ENCODE measurements at regions not wholly inside any gene's neighbourhood (a gene's known extent, or its start where the extent isn't known, plus 50 kb on each side); places are given as distances from the start of the nearest gene placed in this dataset.

DNA sequence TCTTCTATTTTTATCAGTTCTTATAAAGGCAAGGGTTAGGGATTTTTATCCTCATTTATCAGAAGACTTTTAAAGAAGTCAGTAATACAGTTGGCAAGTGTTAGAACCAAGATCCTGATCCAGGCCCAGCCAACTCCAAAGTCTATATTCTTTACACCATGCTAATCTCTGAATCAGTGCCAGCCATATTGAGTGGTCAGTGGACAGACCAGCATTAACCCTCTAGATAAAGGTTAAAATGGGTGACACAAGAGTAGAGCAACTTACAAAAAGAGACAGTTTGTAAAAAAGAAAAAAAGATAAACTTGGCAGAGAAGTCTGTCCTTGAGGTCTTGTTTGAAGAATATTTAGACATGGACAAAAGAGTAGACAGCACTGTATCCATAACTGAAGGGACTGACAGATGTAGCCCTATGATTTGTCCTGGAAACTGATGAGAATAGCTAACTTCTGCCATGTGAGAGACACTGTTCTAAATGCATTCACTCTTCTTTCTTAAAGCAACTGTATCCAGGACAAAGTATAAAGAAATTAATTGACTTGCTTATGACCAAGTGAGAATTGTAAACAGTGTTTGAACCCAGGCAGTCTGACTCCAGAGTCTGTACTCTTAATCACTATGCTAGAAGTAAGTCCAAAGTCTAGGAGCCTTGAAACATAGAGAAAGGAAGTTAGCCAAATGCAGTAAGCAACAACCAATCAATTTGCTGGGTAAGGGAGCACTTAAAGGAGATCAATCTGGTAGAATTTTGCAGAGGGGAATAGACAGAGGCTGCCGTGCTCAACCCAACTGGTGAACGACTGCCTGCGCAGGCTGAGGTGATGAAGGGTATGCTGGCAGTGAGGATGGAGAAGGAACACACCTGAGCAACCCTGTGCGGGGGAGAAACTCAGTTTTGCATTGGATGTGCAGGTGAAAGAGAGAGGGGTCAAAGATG lies 103.7 kb downstream of the TTC6 start:
- H3K9me3 ChIP-seq (ENCODE audit: low read length) = no peaks in the 10 kb centered on the region
- no peak overlapping the region for H2AFZ ChIP-seq (ENCODE audit: low read depth, low read length)
- TF ChIP-seq POLR2AphosphoS5 (IDR thresholded peaks at IDR 0.05) (no peak), TAF1 (IDR thresholded peaks at IDR 0.05; ENCODE audit: low read depth) (no peak), SMC3 (conservative IDR thresholded peaks at IDR 0.05; ENCODE audit: poor library complexity) (no peak), RAD21 (conservative IDR thresholded peaks at IDR 0.05) (no peak), MXI1 (conservative IDR thresholded peaks at IDR 0.05; ENCODE audit: poor library complexity, severe bottlenecking) (no peak), EZH2 (IDR thresholded peaks at IDR 0.05; ENCODE audit: borderline replicate concordance, insufficient read depth, low read length, poor library complexity, severe bottlenecking) (no peak), EP300 (conservative IDR thresholded peaks at IDR 0.05; ENCODE audit: poor library complexity, severe bottlenecking) (no peak)
- TF ChIP-seq, protein P1, sequence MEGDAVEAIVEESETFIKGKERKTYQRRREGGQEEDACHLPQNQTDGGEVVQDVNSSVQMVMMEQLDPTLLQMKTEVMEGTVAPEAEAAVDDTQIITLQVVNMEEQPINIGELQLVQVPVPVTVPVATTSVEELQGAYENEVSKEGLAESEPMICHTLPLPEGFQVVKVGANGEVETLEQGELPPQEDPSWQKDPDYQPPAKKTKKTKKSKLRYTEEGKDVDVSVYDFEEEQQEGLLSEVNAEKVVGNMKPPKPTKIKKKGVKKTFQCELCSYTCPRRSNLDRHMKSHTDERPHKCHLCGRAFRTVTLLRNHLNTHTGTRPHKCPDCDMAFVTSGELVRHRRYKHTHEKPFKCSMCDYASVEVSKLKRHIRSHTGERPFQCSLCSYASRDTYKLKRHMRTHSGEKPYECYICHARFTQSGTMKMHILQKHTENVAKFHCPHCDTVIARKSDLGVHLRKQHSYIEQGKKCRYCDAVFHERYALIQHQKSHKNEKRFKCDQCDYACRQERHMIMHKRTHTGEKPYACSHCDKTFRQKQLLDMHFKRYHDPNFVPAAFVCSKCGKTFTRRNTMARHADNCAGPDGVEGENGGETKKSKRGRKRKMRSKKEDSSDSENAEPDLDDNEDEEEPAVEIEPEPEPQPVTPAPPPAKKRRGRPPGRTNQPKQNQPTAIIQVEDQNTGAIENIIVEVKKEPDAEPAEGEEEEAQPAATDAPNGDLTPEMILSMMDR (IDR thresholded peaks at IDR 0.05; ENCODE audit: poor library complexity, severe bottlenecking) = no peak
- TF ChIP-seq, protein P2, sequence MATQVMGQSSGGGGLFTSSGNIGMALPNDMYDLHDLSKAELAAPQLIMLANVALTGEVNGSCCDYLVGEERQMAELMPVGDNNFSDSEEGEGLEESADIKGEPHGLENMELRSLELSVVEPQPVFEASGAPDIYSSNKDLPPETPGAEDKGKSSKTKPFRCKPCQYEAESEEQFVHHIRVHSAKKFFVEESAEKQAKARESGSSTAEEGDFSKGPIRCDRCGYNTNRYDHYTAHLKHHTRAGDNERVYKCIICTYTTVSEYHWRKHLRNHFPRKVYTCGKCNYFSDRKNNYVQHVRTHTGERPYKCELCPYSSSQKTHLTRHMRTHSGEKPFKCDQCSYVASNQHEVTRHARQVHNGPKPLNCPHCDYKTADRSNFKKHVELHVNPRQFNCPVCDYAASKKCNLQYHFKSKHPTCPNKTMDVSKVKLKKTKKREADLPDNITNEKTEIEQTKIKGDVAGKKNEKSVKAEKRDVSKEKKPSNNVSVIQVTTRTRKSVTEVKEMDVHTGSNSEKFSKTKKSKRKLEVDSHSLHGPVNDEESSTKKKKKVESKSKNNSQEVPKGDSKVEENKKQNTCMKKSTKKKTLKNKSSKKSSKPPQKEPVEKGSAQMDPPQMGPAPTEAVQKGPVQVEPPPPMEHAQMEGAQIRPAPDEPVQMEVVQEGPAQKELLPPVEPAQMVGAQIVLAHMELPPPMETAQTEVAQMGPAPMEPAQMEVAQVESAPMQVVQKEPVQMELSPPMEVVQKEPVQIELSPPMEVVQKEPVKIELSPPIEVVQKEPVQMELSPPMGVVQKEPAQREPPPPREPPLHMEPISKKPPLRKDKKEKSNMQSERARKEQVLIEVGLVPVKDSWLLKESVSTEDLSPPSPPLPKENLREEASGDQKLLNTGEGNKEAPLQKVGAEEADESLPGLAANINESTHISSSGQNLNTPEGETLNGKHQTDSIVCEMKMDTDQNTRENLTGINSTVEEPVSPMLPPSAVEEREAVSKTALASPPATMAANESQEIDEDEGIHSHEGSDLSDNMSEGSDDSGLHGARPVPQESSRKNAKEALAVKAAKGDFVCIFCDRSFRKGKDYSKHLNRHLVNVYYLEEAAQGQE (IDR thresholded peaks at IDR 0.05; ENCODE audit: borderline replicate concordance) = no peak
- H3K4me2 ChIP-seq (ENCODE audit: low read length) = no peak overlapping the region
- H4K20me1 ChIP-seq (ENCODE audit: insufficient read depth) = no peaks in the 10 kb centered on the region
- H3K27ac ChIP-seq (ENCODE audit: low read length) = no peak overlapping the region
- H3K79me2 ChIP-seq (replicated peaks; ENCODE audit: insufficient read depth, low read length) = no peaks in the 10 kb centered on the region
- H3K27me3 ChIP-seq (ENCODE audit: insufficient read depth, low read depth, low read length) = no peaks in the 10 kb centered on the region
- no peaks in the 10 kb centered on the region for H3K9me2 ChIP-seq (ENCODE audit: insufficient read depth, low read length)
- H3K9ac ChIP-seq (ENCODE audit: low read length) = no peak overlapping the region
- no peaks in the 10 kb centered on the region for H3K36me3 ChIP-seq (ENCODE audit: insufficient read depth, low read length)
- no peak overlapping the region for H3K4me3 ChIP-seq (ENCODE audit: low read length)
- no peaks in the 10 kb centered on the region for H3F3A ChIP-seq (ENCODE audit: insufficient read depth, low read length, poor library complexity, severe bottlenecking)

DNA sequence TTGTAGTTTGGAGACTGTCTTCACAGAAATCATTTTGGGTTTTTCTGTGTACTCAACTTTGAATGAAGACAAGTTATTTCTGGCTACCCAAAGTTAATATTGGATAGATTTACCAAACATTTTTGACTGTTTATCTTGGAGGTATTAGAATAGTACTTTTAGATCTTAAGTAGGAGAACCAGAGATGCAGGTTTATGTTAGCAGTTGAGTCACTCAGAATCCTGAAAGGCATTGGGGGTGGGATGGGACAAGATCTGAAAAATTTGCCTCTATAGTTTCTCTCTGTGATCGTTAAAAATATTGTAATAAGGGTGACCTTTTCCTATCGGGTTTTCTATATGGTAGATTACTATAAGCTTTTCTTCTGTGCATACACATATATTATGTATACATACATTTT lies 112.3 kb downstream of the TTC6 start:
- H3K9ac ChIP-seq (ENCODE audit: low read length) = no peak overlapping the region
- H3K9me3 ChIP-seq (ENCODE audit: low read length) = no peaks in the 10 kb centered on the region
- H3K79me2 ChIP-seq (replicated peaks; ENCODE audit: insufficient read depth, low read length) = no peaks in the 10 kb centered on the region
- H3F3A ChIP-seq (ENCODE audit: insufficient read depth, low read length, poor library complexity, severe bottlenecking) = no peaks in the 10 kb centered on the region
- H3K4me3 ChIP-seq (ENCODE audit: low read length) = no peak overlapping the region
- no peaks in the 10 kb centered on the region for H4K20me1 ChIP-seq (ENCODE audit: insufficient read depth)
- no peak overlapping the region for H2AFZ ChIP-seq (ENCODE audit: low read depth, low read length)
- H3K27ac ChIP-seq (ENCODE audit: low read length) = no peak overlapping the region
- H3K36me3 ChIP-seq (ENCODE audit: insufficient read depth, low read length) = no peaks in the 10 kb centered on the region
- H3K27me3 ChIP-seq (ENCODE audit: insufficient read depth, low read depth, low read length) = no peaks in the 10 kb centered on the region
- H3K9me2 ChIP-seq (ENCODE audit: insufficient read depth, low read length) = no peaks in the 10 kb centered on the region
- no peak overlapping the region for H3K4me2 ChIP-seq (ENCODE audit: low read length)
- no peak for TF ChIP-seq SMC3 (conservative IDR thresholded peaks at IDR 0.05; ENCODE audit: poor library complexity)
- TF ChIP-seq, protein P2 (IDR thresholded peaks at IDR 0.05; ENCODE audit: borderline replicate concordance) = no peak
- no peak for TF ChIP-seq EZH2 (IDR thresholded peaks at IDR 0.05; ENCODE audit: borderline replicate concordance, insufficient read depth, low read length, poor library complexity, severe bottlenecking)
- no peak for TF ChIP-seq POLR2AphosphoS5 (IDR thresholded peaks at IDR 0.05)
- no peak for TF ChIP-seq RAD21 (conservative IDR thresholded peaks at IDR 0.05)
- TF ChIP-seq, protein P1 (IDR thresholded peaks at IDR 0.05; ENCODE audit: poor library complexity, severe bottlenecking) = no peak
- TF ChIP-seq MXI1 (conservative IDR thresholded peaks at IDR 0.05; ENCODE audit: poor library complexity, severe bottlenecking) = no peak
- no peak for TF ChIP-seq TAF1 (IDR thresholded peaks at IDR 0.05; ENCODE audit: low read depth)
- no peak for TF ChIP-seq EP300 (conservative IDR thresholded peaks at IDR 0.05; ENCODE audit: poor library complexity, severe bottlenecking)

Data from neural cell (in vitro differentiated cells).